HG03575 (cell line): ENCODE measurements at regions not wholly inside any gene's neighbourhood (a gene's known extent, or its start where the extent isn't known, plus 50 kb on each side); places are given as distances from the start of the nearest gene placed in this dataset.

Experiments used
- ATAC-seq: cut with Tn5 transposase; IDR thresholded peaks from one replicate; pipeline ENCODE4 v1.9.1; 2021; ENCODE audit not compliant: unreplicated experiment, insufficient number of reproducible peaks, low FRiP score; ENCODE audit errors: extremely low read depth

DNA sequence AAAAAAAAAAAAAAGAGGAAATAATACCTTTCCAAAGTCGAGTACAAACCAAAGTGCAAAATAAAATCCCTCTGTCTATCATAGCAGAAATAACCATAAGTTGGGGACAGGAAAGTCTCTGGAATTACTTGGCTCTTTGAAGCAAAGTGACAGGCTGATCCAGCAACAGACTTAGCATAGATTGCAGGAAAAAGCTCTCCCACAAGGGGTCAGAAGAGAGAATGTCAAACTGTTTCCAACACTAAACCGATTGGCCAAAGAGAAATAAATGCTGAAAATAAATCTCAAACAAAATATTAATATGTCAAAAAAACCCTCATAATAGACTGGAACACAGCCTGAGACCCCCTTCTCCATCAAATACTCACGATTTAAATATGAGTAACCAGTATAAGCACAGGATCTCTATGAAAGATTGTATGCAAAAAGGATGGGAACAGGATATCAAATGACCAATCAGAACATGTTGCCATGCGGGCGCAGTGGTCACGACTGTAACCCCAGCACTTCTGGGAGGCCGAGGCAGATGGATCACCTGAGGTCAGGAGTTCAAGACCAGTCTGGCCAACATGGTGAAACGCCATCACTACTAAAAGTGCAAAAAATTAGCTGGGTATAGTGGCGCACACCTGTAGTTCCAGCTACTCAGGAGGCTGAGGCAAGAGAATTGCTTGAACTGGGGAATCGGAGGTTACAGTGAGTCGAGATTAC lies 1000.7 kb upstream of the LRRN3 start:
- ATAC-seq, result no peak

- ATAC-seq, result no peak
These were observed 995.4 kb upstream of the LRRN3 start for GRCh38 chr7:110095372-110096052.

- no peak for ATAC-seq
These were observed 986.7 kb upstream of the LRRN3 start for GRCh38 chr7:110104243-110104642.

- ATAC-seq, result no peak
These were observed 985.6 kb upstream of the LRRN3 start for GRCh38 chr7:110105307-110105706.

DNA sequence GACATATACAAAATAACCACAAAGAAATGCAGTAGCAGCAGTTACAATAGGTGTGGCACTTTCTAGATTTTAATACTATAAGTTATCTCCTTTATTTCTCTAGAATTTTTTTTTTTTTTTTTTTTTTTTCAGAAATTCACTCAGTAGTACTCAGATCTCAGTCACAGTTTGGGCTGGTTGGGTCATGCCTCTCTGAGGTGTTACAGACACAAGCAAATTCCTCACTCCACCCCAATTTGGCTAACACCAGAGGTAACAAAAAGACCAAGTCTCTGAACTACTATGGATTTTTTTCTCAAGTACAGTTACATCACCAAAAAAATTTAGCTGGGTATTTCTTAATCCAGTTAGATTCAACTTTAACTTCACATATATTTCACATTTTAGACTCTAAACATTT lies 985.1 kb upstream of the LRRN3 start:
- ATAC-seq, result no peak

- ATAC-seq, result no peak
These were observed 970.9 kb upstream of the LRRN3 start for GRCh38 chr7:110119883-110120581.

- no peak for ATAC-seq
These were observed 961.8 kb upstream of the LRRN3 start for GRCh38 chr7:110129159-110129558.

GRCh38 chr7:110130669-110131068 lies 960.3 kb upstream of the LRRN3 start:
- ATAC-seq, result no peak

- no peak for ATAC-seq
These were observed 959.6 kb upstream of the LRRN3 start for GRCh38 chr7:110131344-110131743.

GRCh38 chr7:110139056-110139455 lies 951.9 kb upstream of the LRRN3 start:
- no peak for ATAC-seq

- no peak for ATAC-seq
These were observed 947.9 kb upstream of the LRRN3 start for GRCh38 chr7:110142939-110143526.

GRCh38 chr7:110144599-110144998 lies 946.3 kb upstream of the LRRN3 start:
- ATAC-seq, result no peak

- no peak for ATAC-seq
These were observed 942.9 kb upstream of the LRRN3 start for GRCh38 chr7:110148054-110148453.

DNA sequence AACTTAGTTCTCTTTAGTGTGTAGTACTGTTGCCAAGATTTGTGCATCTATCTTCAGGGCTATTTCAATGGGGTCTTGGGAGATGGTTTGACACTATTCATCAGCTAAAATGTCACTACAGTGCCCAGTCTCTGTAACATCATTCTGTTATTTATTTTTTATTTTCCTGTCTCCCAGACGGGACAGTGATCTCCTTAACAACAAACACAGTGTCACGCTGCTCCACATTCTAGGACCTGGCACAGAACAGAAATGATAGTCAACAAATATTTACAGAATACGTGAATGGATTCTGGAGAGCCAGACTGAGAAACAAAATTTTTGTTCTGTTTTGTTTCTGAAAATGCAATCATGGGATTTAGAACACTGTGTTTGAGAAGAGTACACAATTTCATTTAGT lies 937.7 kb upstream of the LRRN3 start:
- no peak for ATAC-seq

GRCh38 chr7:110156511-110156910 lies 934.4 kb upstream of the LRRN3 start:
- ATAC-seq, result no peak

- no peak for ATAC-seq
These were observed 933.1 kb upstream of the LRRN3 start for GRCh38 chr7:110157631-110158362.

DNA sequence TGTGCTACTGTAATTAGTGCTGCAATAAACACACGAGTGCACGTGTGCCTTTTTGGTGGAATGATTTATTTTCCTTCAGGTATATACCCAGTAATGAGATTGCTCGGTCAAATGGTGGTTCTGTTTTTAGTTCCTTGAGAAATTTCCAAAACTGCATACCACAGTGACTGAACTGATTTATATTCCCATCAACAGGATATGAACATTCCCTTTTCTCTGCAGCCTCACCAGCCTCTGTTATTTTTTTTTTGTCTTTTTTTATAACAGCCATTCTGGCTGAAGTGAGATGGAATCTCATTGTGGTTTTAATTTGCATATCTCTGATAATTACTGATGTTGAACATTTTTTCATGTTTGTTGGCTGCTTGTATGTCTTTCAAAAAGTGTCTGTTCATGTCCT lies 922.9 kb upstream of the LRRN3 start:
- no peak for ATAC-seq

GRCh38 chr7:110170841-110171240 lies 920.1 kb upstream of the LRRN3 start:
- no peak for ATAC-seq

GRCh38 chr7:110177463-110177862 lies 913.5 kb upstream of the LRRN3 start:
- no peak for ATAC-seq
